Kidney capillary endothelial cell (primary cell): ENCODE measurements at regions not wholly inside any gene's neighbourhood (a gene's known extent, or its start where the extent isn't known, plus 50 kb on each side); places are given as distances from the start of the nearest gene placed in this dataset.

ENCODE experiments used
- DNase-seq: peaks from one replicate; pipeline ENCODE4 v3.0.0-alpha.2; 2018; ENCODE audit warnings: low spot score

- no peak for DNase-seq
Observed at GRCh38 chr13:80454245-80454644, 113.3 kb upstream of the SPRY2 start.

GRCh38 chr13:80452279-80452678, 111.4 kb upstream of the SPRY2 start:
- no peak for DNase-seq

- DNase-seq, result no peak
Observed at GRCh38 chr13:80451641-80452040, 110.7 kb upstream of the SPRY2 start.

- no peak for DNase-seq
Observed at GRCh38 chr13:80450386-80450785, 109.5 kb upstream of the SPRY2 start.

- DNase-seq, result no peak
Observed at GRCh38 chr13:80448725-80449124, 107.8 kb upstream of the SPRY2 start.

- no peak for DNase-seq
Observed at GRCh38 chr13:80447747-80448146, 106.8 kb upstream of the SPRY2 start.

GRCh38 chr13:80444240-80445015, 103.5 kb upstream of the SPRY2 start:
- DNase-seq, result no peak

GRCh38 chr13:80442609-80443008, 101.7 kb upstream of the SPRY2 start:
- DNase-seq, result no peak

GRCh38 chr13:80441968-80442367, 101.0 kb upstream of the SPRY2 start:
- DNase-seq, result no peak

GRCh38 chr13:80438521-80438920, 97.6 kb upstream of the SPRY2 start:
- DNase-seq, result no peak

- DNase-seq, result no peak
Observed at GRCh38 chr13:80437231-80437630, 96.3 kb upstream of the SPRY2 start.

- no peak for DNase-seq
Observed at GRCh38 chr13:80436571-80437169, 95.7 kb upstream of the SPRY2 start.

- DNase-seq, result no peak
Observed at GRCh38 chr13:80430561-80430960, 89.6 kb upstream of the SPRY2 start.

- DNase-seq, result no peak
Observed at GRCh38 chr13:80428349-80429096, 87.6 kb upstream of the SPRY2 start.

- no peak for DNase-seq
Observed at GRCh38 chr13:80419416-80419815, 78.5 kb upstream of the SPRY2 start.

GRCh38 chr13:80413611-80414010, 72.7 kb upstream of the SPRY2 start:
- DNase-seq, result no peak

- DNase-seq, result no peak
Observed at GRCh38 chr13:80408270-80408669, 67.3 kb upstream of the SPRY2 start.

- DNase-seq, result no peak
Observed at GRCh38 chr13:80400865-80401426, 60.0 kb upstream of the SPRY2 start.

- DNase-seq, result no peak
Observed at GRCh38 chr13:80400164-80400864, 59.4 kb upstream of the SPRY2 start.

- no peak for DNase-seq
Observed at GRCh38 chr13:80399340-80400163, 58.6 kb upstream of the SPRY2 start.
